ENCODE measurements at regions not wholly inside any gene's neighbourhood (a gene's known extent, or its start where the extent isn't known, plus 50 kb on each side); places are given as distances from the start of the nearest gene placed in this dataset.

DNA sequence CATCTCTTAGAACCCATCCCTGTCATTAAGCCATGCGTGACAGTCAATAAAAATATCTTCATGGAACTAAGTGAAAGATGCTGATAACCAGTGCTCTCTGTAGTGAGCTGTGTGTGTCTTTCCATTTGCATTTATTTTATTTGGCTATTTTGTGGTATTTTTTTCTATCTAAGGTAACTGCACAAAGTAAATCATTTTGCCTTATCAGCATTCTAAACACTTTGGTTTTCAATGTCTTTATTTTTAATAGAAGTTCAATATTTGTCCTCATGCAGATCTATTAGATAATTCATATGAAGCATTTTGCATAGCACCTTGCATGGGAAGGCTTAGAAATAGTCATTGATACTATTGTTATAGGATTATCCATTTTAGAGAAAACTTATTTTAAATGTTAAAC, 163.6 kb upstream of the TANK start:
- H3K9me3 Mint-ChIP-seq = no peaks in the 10 kb centered on the region

DNA sequence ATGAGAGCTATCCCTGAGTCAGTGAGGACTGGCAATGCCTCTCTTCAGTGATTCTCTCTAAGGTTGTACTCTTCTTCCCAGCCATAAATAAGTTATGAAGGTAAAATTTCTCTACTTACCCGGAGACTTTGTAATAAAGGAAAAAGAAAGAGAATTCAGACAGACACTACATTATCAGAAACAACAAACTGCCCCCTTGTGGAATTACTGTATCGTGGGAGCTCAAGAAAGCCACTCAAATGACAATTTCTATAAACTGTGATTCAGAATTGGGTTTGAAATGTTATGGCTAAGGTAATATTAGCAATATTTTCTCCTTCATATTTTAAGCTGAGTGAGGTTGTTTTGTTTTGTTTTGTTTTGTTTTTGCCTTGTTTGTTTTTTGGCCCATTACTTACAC, 155.8 kb upstream of the TANK start:
- no peak overlapping the region for H3K27ac Mint-ChIP-seq
- H3K4me3 Mint-ChIP-seq = no peak overlapping the region
- no peaks in the 10 kb centered on the region for H3K4me1 Mint-ChIP-seq (ENCODE audit: low read depth)

More for the DNA sequence above, 163.6 kb upstream of the TANK start:
- H3K27me3 Mint-ChIP-seq (ENCODE audit: low read depth) = peaks cover 5% of the 10 kb centered on the region
- H3K27ac Mint-ChIP-seq = no peak overlapping the region
- H3K4me3 Mint-ChIP-seq = no peak overlapping the region
- peaks cover 5% of the 10 kb centered on the region for H3K4me1 Mint-ChIP-seq (ENCODE audit: low read depth)
- no peaks in the 10 kb centered on the region for H3K36me3 Mint-ChIP-seq (ENCODE audit: low read depth)

DNA sequence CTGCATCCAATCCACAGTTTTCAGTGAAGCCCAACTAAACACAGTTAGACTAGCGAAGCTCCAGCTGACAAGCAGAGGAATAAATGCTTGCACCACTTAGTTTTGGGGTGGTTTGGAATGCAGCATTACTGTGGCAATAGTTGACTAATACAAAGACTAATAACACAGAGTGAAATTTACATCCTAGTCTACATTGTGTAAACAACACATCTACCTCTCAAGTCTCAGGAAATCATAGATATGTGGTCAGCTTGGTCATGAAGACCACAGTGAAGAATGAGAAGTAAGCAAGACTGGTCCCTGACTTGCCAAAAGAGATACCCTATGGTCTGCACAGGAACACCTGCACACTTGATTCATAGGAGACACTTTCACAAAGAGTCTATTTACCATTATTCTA, 155.1 kb upstream of the TANK start:
- no peak overlapping the region for H3K27ac Mint-ChIP-seq
- H3K4me1 Mint-ChIP-seq (ENCODE audit: low read depth) = no peaks in the 10 kb centered on the region
- H3K27me3 Mint-ChIP-seq (ENCODE audit: low read depth) = peaks cover 18% of the 10 kb centered on the region
- no peaks in the 10 kb centered on the region for H3K9me3 Mint-ChIP-seq
- no peak overlapping the region for H3K4me3 Mint-ChIP-seq
- peaks cover 1% of the 10 kb centered on the region for H3K36me3 Mint-ChIP-seq (ENCODE audit: low read depth)

More for the DNA sequence above, 155.8 kb upstream of the TANK start:
- H3K27me3 Mint-ChIP-seq (ENCODE audit: low read depth) = peaks cover 18% of the 10 kb centered on the region
- H3K36me3 Mint-ChIP-seq (ENCODE audit: low read depth) = no peaks in the 10 kb centered on the region
- no peaks in the 10 kb centered on the region for H3K9me3 Mint-ChIP-seq

DNA sequence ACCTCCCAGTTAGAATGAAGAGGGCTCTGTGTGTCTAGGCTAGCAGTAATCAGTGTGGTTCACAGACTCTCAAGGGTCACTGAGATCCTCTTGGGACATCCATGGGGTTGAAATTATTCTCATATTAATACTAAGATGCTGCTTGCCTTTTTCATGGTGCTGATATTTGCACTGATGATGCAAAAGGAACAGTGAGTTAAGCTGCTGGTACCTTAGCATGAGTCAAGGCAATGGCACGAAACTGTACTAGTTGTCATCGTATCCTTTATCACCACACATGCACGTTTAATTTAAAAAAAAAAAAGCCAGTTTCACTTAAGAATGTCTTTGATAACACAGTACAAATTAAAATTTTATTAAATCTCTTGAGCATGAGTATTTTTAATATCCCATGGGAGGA, 151.9 kb upstream of the TANK start:
- H3K27me3 Mint-ChIP-seq (ENCODE audit: low read depth) = peaks cover 21% of the 10 kb centered on the region
- H3K4me3 Mint-ChIP-seq = no peak overlapping the region
- no peaks in the 10 kb centered on the region for H3K4me1 Mint-ChIP-seq (ENCODE audit: low read depth)
- no peaks in the 10 kb centered on the region for H3K9me3 Mint-ChIP-seq
- peaks cover 1% of the 10 kb centered on the region for H3K36me3 Mint-ChIP-seq (ENCODE audit: low read depth)
- H3K27ac Mint-ChIP-seq = no peak overlapping the region

DNA sequence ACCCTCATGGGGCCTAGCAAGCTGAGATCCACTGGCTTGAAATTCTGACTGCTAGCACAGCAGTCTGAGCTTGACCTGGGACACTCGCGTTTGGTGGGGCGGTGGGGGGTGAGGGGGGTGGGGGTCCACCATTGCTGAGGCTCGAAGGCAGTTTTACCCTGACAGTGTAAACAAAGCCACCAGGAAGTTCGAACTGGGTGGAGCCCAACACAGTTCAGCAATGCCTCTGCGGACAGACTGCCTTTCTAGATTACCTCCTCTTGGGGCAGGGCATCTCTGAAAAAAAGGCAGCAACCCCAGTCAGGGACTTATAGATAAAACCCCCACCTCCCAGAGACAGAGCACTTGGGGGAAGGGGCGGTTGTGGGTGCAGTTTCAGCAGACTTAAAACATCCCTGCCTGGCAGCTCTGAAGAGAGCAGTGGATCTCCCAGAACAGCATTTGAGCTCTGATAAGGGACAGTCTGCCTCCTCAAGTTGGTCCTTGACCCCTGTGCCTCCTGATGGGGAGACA, 149.7 kb upstream of the TANK start:
- no peak overlapping the region for H3K4me3 Mint-ChIP-seq

DNA sequence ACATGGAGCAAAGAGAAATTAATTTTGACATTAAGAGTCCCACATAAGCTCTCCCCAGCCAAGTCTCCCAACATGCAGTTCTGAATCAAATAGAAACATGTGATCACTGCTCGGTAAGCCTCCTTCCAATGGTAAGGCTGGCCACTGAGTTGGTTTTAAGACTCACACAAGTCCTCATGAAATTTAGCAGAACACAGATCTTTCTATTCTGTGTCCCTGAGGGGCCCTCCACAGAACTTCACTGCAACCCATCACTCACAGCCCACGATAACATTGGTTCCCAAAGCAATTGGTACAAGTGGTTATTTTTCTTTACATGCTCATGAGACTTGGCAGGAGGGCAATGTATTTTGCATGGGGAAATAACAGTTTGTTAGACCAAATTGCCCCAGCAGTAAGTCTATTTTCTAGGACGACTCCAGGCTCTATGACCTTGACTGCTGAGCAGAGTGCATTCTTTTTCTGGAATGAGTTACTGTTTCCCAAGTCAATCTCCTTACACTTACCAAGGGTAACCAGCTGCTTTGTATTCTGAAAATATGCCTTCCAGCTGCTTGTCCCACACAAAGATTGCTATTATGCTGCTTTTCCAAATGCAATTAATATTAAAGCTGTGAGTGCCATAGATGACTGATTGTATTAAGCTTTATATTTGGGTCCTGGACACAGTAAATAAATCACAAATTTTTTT, 142.3 kb upstream of the TANK start:
- H3K4me3 Mint-ChIP-seq = no peak overlapping the region
- peaks cover 24% of the 10 kb centered on the region for H3K27me3 Mint-ChIP-seq (ENCODE audit: low read depth)
- H3K9me3 Mint-ChIP-seq = peaks cover 14% of the 10 kb centered on the region
- no peaks in the 10 kb centered on the region for H3K36me3 Mint-ChIP-seq (ENCODE audit: low read depth)
- no peaks in the 10 kb centered on the region for H3K4me1 Mint-ChIP-seq (ENCODE audit: low read depth)
- no peak overlapping the region for H3K27ac Mint-ChIP-seq

More for the DNA sequence above, 149.7 kb upstream of the TANK start:
- H3K9me3 Mint-ChIP-seq = peaks cover 13% of the 10 kb centered on the region
- no peak overlapping the region for H3K27ac Mint-ChIP-seq
- H3K36me3 Mint-ChIP-seq (ENCODE audit: low read depth) = peaks cover 1% of the 10 kb centered on the region
- no peaks in the 10 kb centered on the region for H3K4me1 Mint-ChIP-seq (ENCODE audit: low read depth)
- H3K27me3 Mint-ChIP-seq (ENCODE audit: low read depth) = peaks cover 22% of the 10 kb centered on the region

DNA sequence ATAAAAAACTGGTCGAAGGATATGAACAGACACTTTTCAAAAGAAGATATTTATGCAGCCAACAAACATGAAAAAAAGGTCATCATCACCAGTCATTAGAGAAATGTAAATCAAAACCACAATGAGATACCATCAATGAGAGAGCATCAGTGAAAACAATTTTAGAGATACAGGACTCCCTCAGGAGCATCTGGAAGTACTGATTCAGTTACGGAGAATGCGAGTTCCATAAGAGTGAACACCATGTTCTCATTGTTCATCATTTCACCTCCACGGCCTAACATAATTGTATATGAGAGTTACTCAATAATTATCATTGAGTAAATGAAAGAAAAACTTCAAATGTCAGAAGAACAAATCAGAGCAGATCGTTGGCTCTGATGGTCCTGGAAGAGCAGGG, 140.9 kb upstream of the TANK start:
- H3K27me3 Mint-ChIP-seq (ENCODE audit: low read depth) = peaks cover 21% of the 10 kb centered on the region
- H3K36me3 Mint-ChIP-seq (ENCODE audit: low read depth) = no peaks in the 10 kb centered on the region
- H3K4me1 Mint-ChIP-seq (ENCODE audit: low read depth) = no peaks in the 10 kb centered on the region
- no peak overlapping the region for H3K4me3 Mint-ChIP-seq
- peaks cover 13% of the 10 kb centered on the region for H3K9me3 Mint-ChIP-seq
- no peak overlapping the region for H3K27ac Mint-ChIP-seq

DNA sequence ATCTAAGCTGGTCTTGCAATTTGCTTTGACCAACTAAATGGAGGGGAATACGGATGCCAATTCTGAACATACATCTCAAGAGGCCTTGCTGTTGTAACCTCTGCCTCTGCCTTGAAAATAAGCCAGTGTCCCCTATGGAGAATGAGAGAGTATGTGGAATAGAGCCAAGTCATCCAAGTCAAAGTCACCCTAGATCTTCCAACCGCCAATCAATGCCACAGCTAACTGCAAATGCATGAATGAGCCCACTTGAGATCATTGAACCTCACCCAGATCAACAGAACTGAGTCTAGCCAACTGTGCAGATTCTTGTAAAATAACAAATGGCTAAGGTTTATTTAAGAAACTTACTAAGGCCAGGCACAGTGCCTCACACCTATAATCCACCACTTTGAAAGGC, 139.8 kb upstream of the TANK start:
- H3K27me3 Mint-ChIP-seq (ENCODE audit: low read depth) = peaks cover 28% of the 10 kb centered on the region
- no peaks in the 10 kb centered on the region for H3K4me1 Mint-ChIP-seq (ENCODE audit: low read depth)
- H3K27ac Mint-ChIP-seq = no peak overlapping the region
- no peak overlapping the region for H3K4me3 Mint-ChIP-seq
- H3K9me3 Mint-ChIP-seq = peaks cover 2% of the 10 kb centered on the region
- no peaks in the 10 kb centered on the region for H3K36me3 Mint-ChIP-seq (ENCODE audit: low read depth)

DNA sequence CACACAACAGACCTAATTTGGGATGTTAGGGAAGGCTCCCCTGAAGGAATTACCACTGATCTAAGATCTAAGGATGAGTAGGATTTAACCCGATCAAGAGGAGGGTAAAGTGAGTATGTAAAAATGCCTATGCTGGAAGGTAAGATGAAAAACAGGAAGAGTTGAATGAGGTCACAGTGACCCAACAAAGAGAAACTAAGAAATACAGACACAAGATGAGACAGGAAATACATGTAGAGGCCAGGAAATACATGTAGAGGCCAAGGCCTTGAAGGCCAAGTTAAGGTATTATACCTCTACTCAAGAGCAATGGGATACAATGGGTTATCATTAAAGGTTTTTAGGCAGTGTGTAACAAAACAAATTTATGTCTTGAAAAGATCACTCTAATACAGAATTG, 131.6 kb upstream of the TANK start:
- peaks cover 7% of the 10 kb centered on the region for H3K4me1 Mint-ChIP-seq (ENCODE audit: low read depth)
- peaks cover 19% of the 10 kb centered on the region for H3K27me3 Mint-ChIP-seq (ENCODE audit: low read depth)
- H3K4me3 Mint-ChIP-seq = no peak overlapping the region
- peak overlapping the region; percentile 22 for H3K27ac Mint-ChIP-seq
- peaks cover 12% of the 10 kb centered on the region for H3K9me3 Mint-ChIP-seq
- H3K36me3 Mint-ChIP-seq (ENCODE audit: low read depth) = peaks cover 8% of the 10 kb centered on the region

DNA sequence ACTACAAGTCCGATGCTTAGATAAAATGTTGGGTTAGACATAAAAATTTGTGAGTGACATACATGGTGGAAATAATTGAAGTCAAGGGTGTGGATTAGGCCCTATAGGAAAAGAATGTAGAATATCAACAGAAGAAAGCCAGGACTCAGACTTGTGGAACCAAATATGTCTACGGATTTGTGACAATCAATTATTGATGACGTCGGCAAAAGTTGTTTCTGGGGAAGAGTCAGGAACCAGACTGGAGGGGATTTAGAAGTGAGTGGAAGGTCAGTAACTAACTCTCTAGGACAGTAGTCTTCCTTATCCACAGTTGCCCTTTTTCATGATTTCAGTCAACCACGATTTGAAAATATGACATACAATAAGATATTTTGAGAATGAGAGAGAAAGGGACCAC, 130.9 kb upstream of the TANK start:
- H3K27ac Mint-ChIP-seq = no peak overlapping the region
- peaks cover 8% of the 10 kb centered on the region for H3K36me3 Mint-ChIP-seq (ENCODE audit: low read depth)
- H3K9me3 Mint-ChIP-seq = peaks cover 12% of the 10 kb centered on the region
- H3K27me3 Mint-ChIP-seq (ENCODE audit: low read depth) = peaks cover 14% of the 10 kb centered on the region
- no peak overlapping the region for H3K4me3 Mint-ChIP-seq
- peaks cover 7% of the 10 kb centered on the region for H3K4me1 Mint-ChIP-seq (ENCODE audit: low read depth)

DNA sequence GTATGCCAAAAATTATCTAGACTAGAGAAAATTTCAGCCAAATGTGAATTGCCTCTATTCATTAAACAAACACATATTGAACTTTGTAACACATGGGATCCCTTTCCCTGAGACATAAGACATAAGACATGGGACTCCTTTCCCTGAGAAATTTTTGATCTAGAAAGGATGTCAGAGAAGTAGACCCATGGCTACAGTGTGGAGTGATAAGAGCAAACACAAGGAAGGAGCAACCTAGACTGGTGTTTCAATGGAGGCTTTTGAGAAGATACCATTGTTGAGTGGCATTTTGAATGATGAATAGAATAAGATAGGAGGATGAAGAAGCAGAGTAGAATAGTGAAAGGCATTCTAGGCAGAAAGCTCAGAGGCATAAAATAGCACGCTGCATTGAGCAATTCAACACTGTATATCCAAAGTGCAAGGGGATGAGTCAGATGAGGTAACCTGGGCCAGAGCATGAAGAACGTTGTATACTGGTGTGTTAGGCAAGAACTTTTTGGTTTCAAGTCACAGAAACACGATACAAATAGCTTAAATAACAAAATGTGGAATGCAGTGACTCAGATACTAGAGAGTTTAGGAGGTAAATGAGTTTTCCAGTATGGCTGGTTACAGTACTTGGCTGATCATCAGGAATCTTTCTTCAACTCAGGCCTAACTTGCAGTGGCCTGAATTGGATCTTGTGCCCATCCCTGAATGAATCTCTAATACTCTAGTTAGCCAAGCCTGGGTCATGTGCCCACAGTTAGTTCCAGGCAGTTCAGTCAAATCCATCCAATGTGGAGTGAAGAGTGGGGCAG, 129.8 kb upstream of the TANK start:
- Mint-ChIP-seq H3K27me3 (ENCODE audit: low read depth) (peaks cover 3% of the 10 kb centered on the region), H3K9me3 (peaks cover 14% of the 10 kb centered on the region), H3K4me3 (no peak overlapping the region), H3K4me1 (ENCODE audit: low read depth) (peaks cover 7% of the 10 kb centered on the region), H3K27ac (no peak overlapping the region), H3K36me3 (ENCODE audit: low read depth) (peaks cover 8% of the 10 kb centered on the region)

DNA sequence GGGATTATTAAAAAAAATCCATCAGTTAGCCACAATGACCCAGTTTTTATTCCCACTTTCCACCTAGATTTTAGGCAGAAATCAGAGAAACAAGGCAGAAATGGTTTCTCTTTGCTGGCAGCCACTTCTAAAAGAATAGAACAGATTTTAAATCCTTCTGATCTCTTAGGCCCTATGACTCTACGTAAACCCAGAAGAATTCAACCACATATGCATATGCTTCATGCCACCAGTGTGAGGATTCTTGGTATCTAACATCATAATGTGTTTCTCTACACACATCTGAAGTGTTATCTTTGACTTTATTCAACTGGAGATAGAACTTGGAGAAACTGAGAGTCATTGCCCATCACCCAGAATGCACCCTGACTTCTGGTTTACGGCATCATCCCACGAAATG, 128.7 kb upstream of the TANK start:
- H3K36me3 Mint-ChIP-seq (ENCODE audit: low read depth) = peaks cover 8% of the 10 kb centered on the region
- no peak overlapping the region for H3K27ac Mint-ChIP-seq
- peaks cover 7% of the 10 kb centered on the region for H3K4me1 Mint-ChIP-seq (ENCODE audit: low read depth)
- H3K9me3 Mint-ChIP-seq = peaks cover 22% of the 10 kb centered on the region
- H3K4me3 Mint-ChIP-seq = no peak overlapping the region
- H3K27me3 Mint-ChIP-seq (ENCODE audit: low read depth) = no peaks in the 10 kb centered on the region

DNA sequence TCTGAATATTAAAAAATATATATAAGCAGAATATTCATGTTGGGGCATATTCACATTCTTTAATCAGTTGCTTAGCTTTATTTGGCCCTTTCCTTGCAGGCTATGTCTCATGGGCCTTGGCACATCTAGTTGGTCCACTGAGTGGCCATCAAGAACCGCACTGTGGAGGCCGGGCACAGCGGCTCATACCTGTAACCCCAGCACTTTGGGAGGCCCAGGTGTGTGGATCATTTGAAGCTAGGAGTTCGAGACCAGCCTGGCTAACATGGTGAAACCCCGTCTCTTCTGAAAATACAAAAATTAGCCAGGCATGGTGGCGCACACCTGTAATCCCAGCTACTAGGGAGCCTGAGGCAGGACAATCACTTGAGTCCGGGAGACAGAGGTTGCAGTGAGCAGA, 127.6 kb upstream of the TANK start:
- Mint-ChIP-seq H3K9me3 (peaks cover 22% of the 10 kb centered on the region), H3K27me3 (ENCODE audit: low read depth) (no peaks in the 10 kb centered on the region), H3K36me3 (ENCODE audit: low read depth) (peaks cover 8% of the 10 kb centered on the region), H3K27ac (no peak overlapping the region), H3K4me3 (no peak overlapping the region), H3K4me1 (ENCODE audit: low read depth) (peaks cover 7% of the 10 kb centered on the region)

DNA sequence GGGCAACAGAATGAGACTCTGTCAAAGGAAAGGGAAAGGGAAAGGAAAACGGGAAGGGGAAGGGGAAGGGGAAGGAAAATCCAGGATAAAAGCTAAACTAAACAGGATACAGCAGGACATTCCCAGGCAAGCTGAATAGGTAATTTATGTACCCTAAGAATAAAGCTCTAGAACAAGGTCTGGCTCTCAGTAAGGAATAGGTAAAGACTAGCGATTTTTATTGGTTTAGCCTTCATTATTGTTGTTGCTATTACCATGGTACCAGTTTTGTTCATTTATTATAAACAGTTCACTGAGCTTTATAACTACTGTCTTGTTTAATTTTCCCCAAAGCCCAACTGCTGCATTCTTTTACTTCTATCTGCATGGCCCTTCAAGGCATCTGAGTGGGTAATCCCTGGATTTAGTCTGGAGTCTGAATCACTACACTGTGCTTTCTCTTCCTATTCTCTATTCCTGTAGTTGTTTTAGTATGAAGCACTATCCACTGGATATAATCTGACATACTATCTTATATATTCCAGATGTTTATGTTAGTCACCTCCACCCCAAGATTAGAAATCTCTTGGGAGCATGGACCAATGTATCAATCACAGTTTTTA, 127.1 kb upstream of the TANK start:
- Mint-ChIP-seq H3K27ac (no peak overlapping the region), H3K4me3 (no peak overlapping the region), H3K36me3 (ENCODE audit: low read depth) (peaks cover 8% of the 10 kb centered on the region), H3K27me3 (ENCODE audit: low read depth) (no peaks in the 10 kb centered on the region), H3K9me3 (peaks cover 22% of the 10 kb centered on the region), H3K4me1 (ENCODE audit: low read depth) (peaks cover 7% of the 10 kb centered on the region)

DNA sequence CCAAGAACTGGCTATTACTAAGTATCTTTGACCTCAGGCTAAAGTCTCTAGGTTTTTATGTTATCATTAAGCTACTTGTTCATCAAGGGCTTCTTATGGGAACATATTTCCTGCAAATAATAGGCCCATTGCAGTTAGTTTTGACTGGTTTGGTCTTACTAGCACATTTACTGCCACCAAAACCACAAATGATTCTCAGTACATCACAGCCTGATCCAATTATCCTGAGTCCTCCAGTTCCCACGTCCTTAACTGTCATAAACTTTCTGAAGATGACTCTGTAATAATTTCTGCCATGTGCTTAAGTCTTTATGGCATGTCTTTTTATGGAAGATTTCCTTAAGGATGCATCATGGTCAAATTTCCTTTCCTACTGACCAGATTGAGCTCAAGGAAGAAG, 123.3 kb upstream of the TANK start:
- peaks cover 21% of the 10 kb centered on the region for H3K27me3 Mint-ChIP-seq (ENCODE audit: low read depth)
- H3K4me3 Mint-ChIP-seq = no peak overlapping the region
- H3K4me1 Mint-ChIP-seq (ENCODE audit: low read depth) = no peaks in the 10 kb centered on the region
- peaks cover 9% of the 10 kb centered on the region for H3K9me3 Mint-ChIP-seq
- no peaks in the 10 kb centered on the region for H3K36me3 Mint-ChIP-seq (ENCODE audit: low read depth)
- no peak overlapping the region for H3K27ac Mint-ChIP-seq

Measured in T-helper 1 cell treated with Interleukin-12 subunit alpha and Interleukin-12 subunit beta and Interleukin-4 antibody, amounts not matched to agents 30 μg/mL and 1 μg/mL, for 36 hours (primary cell).